SU-DHL-6 (cell line): ENCODE measurements at regions not wholly inside any gene's neighbourhood (a gene's known extent, or its start where the extent isn't known, plus 50 kb on each side); places are given as distances from the start of the nearest gene placed in this dataset.

Source experiments
- EZH2phosphoT487 ChIP-seq: fragments of 200-600 bp; sonication (generic), shearing (Covaris generic); conservative IDR thresholded peaks from 2 replicates; pipeline ENCODE4 v1.6.1; 2018; ENCODE audit warnings: mild to moderate bottlenecking, antibody characterized with exemption, low read length, moderate library complexity, mixed read lengths
- TF ChIP-seq, protein P1 (sequence below): fragments of 200-600 bp; sonication (generic); IDR thresholded peaks from one replicate; pipeline ENCODE4 v1.5.1; 2017; ENCODE audit warnings: antibody characterized with exemption, mild to moderate bottlenecking, low read length, moderate library complexity; ENCODE audit not compliant: insufficient read depth, poor library complexity, severe bottlenecking

DNA sequence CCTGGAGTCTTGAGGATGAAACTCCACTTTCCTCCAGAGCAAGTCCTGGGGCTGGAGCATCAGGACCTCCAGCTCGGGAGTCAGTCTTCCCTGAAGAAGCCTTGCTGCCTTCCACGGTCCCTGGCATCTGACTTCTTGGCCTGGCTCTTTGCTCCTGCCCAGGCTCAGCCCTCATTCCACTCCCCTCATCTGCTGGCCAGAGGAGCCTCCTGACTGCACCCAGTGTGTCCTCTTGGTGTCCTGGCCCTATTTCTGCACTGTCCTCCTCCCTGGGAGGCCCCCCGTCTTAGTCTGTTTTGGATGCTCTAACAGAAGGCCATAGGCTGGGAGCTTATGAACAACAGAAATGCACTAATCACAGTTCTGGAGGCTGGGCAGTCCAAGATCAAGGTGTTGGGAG lies 231.5 kb downstream of the LOXHD1 start:
- TF ChIP-seq, protein P1, sequence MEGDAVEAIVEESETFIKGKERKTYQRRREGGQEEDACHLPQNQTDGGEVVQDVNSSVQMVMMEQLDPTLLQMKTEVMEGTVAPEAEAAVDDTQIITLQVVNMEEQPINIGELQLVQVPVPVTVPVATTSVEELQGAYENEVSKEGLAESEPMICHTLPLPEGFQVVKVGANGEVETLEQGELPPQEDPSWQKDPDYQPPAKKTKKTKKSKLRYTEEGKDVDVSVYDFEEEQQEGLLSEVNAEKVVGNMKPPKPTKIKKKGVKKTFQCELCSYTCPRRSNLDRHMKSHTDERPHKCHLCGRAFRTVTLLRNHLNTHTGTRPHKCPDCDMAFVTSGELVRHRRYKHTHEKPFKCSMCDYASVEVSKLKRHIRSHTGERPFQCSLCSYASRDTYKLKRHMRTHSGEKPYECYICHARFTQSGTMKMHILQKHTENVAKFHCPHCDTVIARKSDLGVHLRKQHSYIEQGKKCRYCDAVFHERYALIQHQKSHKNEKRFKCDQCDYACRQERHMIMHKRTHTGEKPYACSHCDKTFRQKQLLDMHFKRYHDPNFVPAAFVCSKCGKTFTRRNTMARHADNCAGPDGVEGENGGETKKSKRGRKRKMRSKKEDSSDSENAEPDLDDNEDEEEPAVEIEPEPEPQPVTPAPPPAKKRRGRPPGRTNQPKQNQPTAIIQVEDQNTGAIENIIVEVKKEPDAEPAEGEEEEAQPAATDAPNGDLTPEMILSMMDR, result no peak
- TF ChIP-seq EZH2phosphoT487, result no peak
